ENCODE measurements at regions not wholly inside any gene's neighbourhood (a gene's known extent, or its start where the extent isn't known, plus 50 kb on each side); places are given as distances from the start of the nearest gene placed in this dataset.
"Not testable (repeated sequence)": the region's sequence is repeated elsewhere in the genome, so short reads cannot be mapped to it uniquely, and the experiment has no call there.

- H3K4me3 Mint-ChIP-seq = no peak overlapping the region
- no peaks in the 10 kb centered on the region for H3K9me3 Mint-ChIP-seq
- H3K27me3 Mint-ChIP-seq = no peaks in the 10 kb centered on the region
- H3K27ac Mint-ChIP-seq = no peak overlapping the region
- H3K36me3 Mint-ChIP-seq = no peaks in the 10 kb centered on the region
- DNase-seq (ENCODE audit: extremely low spot score, unreplicated experiment) = no peak
- H3K4me1 Mint-ChIP-seq (ENCODE audit: unreplicated experiment) = no peaks in the 10 kb centered on the region
- no peak for TF ChIP-seq CTCF (conservative IDR thresholded peaks at IDR 0.05)
These were observed 752.5 kb upstream of the SLITRK5 start for GRCh38 chr13:86918682-86919081.

GRCh38 chr13:86920961-86921360 lies 750.2 kb upstream of the SLITRK5 start:
- Mint-ChIP-seq H3K36me3 (no peaks in the 10 kb centered on the region), H3K4me1 (ENCODE audit: unreplicated experiment) (no peaks in the 10 kb centered on the region), H3K27ac (no peak overlapping the region), H3K27me3 (no peaks in the 10 kb centered on the region), H3K4me3 (no peak overlapping the region), H3K9me3 (no peaks in the 10 kb centered on the region)
- TF ChIP-seq CTCF (conservative IDR thresholded peaks at IDR 0.05) = no peak
- no peak for DNase-seq (ENCODE audit: extremely low spot score, unreplicated experiment)

GRCh38 chr13:86922936-86923335 lies 748.2 kb upstream of the SLITRK5 start:
- no peak for TF ChIP-seq CTCF (conservative IDR thresholded peaks at IDR 0.05)
- Mint-ChIP-seq H3K9me3 (no peaks in the 10 kb centered on the region), H3K36me3 (no peaks in the 10 kb centered on the region), H3K4me1 (ENCODE audit: unreplicated experiment) (no peaks in the 10 kb centered on the region), H3K27ac (no peak overlapping the region), H3K4me3 (no peak overlapping the region), H3K27me3 (no peaks in the 10 kb centered on the region)
- no peak for DNase-seq (ENCODE audit: extremely low spot score, unreplicated experiment)

GRCh38 chr13:86926916-86927315 lies 744.3 kb upstream of the SLITRK5 start:
- not testable (repeated sequence) for H3K4me1 Mint-ChIP-seq (ENCODE audit: unreplicated experiment); H3K27me3 Mint-ChIP-seq; H3K27ac Mint-ChIP-seq; H3K36me3 Mint-ChIP-seq; H3K4me3 Mint-ChIP-seq; H3K9me3 Mint-ChIP-seq; DNase-seq (ENCODE audit: extremely low spot score, unreplicated experiment)

GRCh38 chr13:86932776-86933334 lies 738.3 kb upstream of the SLITRK5 start:
- no peak for TF ChIP-seq CTCF (conservative IDR thresholded peaks at IDR 0.05)
- Mint-ChIP-seq H3K27ac (no peak overlapping the region), H3K36me3 (no peaks in the 10 kb centered on the region), H3K4me3 (no peak overlapping the region), H3K4me1 (ENCODE audit: unreplicated experiment) (peaks cover 5% of the 10 kb centered on the region), H3K9me3 (no peaks in the 10 kb centered on the region), H3K27me3 (no peaks in the 10 kb centered on the region)
- no peak for DNase-seq (ENCODE audit: extremely low spot score, unreplicated experiment)

- peaks cover 5% of the 10 kb centered on the region for H3K4me1 Mint-ChIP-seq (ENCODE audit: unreplicated experiment)
- no peak overlapping the region for H3K27ac Mint-ChIP-seq
- H3K36me3 Mint-ChIP-seq = no peaks in the 10 kb centered on the region
- no peaks in the 10 kb centered on the region for H3K9me3 Mint-ChIP-seq
- no peak for TF ChIP-seq CTCF (conservative IDR thresholded peaks at IDR 0.05)
- H3K4me3 Mint-ChIP-seq = no peak overlapping the region
- no peaks in the 10 kb centered on the region for H3K27me3 Mint-ChIP-seq
- no peak for DNase-seq (ENCODE audit: extremely low spot score, unreplicated experiment)
These were observed 737.5 kb upstream of the SLITRK5 start for GRCh38 chr13:86933676-86934075.

Data from type B pancreatic cell (in vitro differentiated cells).